Activated naive CD8-positive, alpha-beta T cell (primary cell): ENCODE measurements at regions not wholly inside any gene's neighbourhood (a gene's known extent, or its start where the extent isn't known, plus 50 kb on each side); places are given as distances from the start of the nearest gene placed in this dataset.

Source experiments
- H3K27ac Mint-ChIP-seq: one replicate; pipeline ENCODE4 v1.8.0; 2021; ENCODE audit warnings: mixed read lengths
- H3K27me3 Mint-ChIP-seq: one replicate; pipeline ENCODE4 v1.8.0; 2021; ENCODE audit warnings: mixed read lengths
- H3K36me3 Mint-ChIP-seq: one replicate; pipeline ENCODE4 v1.8.0; 2021; ENCODE audit warnings: mixed read lengths
- H3K4me1 Mint-ChIP-seq: one replicate; pipeline ENCODE4 v1.8.0; 2021; ENCODE audit warnings: low read depth, mixed read lengths
- H3K4me3 Mint-ChIP-seq: one replicate; pipeline ENCODE4 v1.8.0; 2021; ENCODE audit warnings: mild to moderate bottlenecking, mixed read lengths
- H3K9me3 Mint-ChIP-seq: one replicate; pipeline ENCODE4 v1.8.0; 2021; ENCODE audit warnings: low read depth, mixed read lengths

DNA sequence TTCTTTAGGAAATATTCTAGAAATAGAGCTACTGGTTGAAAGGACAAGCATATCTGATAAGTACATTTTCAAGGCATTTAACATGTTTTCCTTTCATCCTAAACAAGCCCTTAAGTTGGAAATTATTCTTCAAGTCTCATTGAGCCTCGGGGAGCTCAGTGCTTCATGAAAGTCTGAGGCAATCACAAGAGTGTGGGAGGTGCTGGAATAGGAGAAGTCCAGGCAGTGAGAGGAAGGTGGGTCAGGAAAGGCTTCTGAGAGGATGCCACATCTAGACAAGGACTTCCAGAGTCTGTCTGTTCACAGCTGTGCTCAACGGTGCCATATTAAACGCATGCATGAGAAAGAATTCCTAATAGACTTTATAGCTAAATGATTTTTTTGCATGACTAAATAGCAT, 69.8 kb downstream of the CD83 start:
- Mint-ChIP-seq H3K36me3 (no peaks in the 10 kb centered on the region), H3K27me3 (no peaks in the 10 kb centered on the region), H3K4me1 (no peaks in the 10 kb centered on the region), H3K4me3 (no peak overlapping the region), H3K9me3 (no peaks in the 10 kb centered on the region), H3K27ac (no peak overlapping the region)

DNA sequence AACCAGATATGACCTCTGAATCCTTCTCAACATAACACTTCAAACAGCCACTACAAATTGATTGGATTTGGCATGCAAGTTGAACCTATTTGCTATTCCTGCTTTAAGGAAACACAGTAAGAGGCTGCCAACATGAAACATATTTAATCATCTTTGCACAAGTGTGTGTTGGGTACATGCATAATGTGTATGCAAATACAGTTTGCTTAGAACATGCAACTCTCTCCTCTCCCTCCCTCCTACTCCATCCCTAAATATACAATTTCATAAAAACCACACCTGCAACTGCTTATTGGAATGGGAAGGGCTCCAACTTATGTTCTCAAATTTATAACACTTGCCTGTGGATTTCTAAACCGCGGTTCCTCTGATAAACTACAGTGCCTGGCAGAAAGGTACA, 71.5 kb downstream of the CD83 start:
- Mint-ChIP-seq H3K27ac (no peak overlapping the region), H3K4me1 (no peaks in the 10 kb centered on the region), H3K27me3 (no peaks in the 10 kb centered on the region), H3K4me3 (no peak overlapping the region), H3K36me3 (no peaks in the 10 kb centered on the region), H3K9me3 (no peaks in the 10 kb centered on the region)

DNA sequence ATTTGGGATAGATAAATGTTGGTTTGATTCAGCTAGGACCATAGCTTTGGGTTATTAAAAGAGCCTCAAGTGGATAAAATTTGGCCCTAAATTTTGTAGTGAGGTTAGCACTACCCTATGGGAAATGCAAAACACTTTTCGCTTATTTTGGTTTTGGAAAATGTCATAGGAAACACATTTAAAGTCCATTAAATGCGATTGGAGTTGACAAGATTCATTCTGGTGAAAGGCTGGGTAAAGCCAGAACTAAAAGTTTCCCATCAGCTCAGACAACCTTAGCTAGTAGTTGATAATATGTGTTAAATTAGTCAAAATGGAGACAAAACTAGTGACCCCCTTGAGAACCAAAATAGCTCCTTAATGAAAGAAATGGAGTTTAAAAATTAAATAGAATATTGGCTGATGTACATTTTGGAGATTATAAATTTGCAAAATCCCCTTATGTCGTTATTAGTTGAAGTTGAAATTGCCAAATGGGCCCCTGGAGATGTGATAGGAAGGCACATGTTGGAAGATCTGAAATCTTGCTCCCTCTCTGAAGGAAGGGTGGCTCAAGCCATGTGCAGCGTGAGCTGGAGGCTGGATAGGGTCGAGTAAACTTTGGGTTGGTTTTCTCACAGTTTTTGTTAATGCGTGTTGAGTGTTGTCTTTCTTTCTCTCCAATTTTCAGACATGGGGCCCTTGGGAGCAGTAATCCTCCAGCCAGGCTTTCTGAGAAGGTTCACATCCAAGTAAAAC, 72.8 kb downstream of the CD83 start:
- Mint-ChIP-seq H3K27ac (no peak overlapping the region), H3K36me3 (no peaks in the 10 kb centered on the region), H3K4me3 (no peak overlapping the region), H3K4me1 (no peaks in the 10 kb centered on the region), H3K27me3 (no peaks in the 10 kb centered on the region), H3K9me3 (no peaks in the 10 kb centered on the region)

DNA sequence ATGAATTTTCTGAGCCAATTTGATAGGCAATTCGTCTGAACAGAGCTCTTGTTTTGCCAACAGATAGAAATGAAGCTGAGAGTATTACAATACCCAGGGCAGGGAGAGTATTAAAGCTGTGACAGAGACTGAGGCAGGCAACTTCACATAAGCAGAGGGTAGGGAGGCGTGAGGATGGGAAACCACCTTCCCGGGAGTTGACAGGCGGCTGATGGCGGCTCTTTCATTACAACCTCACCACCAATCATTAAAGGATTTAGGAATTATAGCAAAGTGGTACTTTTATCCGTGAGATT, 73.3 kb downstream of the CD83 start:
- Mint-ChIP-seq H3K27ac (no peak overlapping the region), H3K9me3 (no peaks in the 10 kb centered on the region), H3K4me1 (no peaks in the 10 kb centered on the region), H3K4me3 (no peak overlapping the region), H3K27me3 (no peaks in the 10 kb centered on the region), H3K36me3 (no peaks in the 10 kb centered on the region)

DNA sequence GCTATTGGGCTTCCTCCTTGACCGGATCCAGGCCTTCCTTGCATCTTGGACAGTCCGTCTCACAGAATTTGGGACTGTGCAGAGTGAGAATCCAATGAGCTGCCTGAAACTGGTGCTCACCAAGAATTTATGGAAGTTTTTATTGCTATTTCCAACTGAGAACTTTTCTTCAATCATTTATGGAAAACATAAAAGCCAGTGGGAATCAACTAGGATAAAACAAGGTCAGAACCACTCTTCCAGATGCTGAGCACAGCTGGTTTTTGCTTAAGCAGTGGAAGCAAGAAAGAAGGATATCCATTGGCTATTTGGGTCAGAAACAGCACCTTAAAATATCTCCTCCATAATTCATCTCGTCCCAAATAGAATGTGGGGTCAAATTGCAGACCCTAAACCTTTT, 74.2 kb downstream of the CD83 start:
- no peaks in the 10 kb centered on the region for H3K27me3 Mint-ChIP-seq
- H3K27ac Mint-ChIP-seq, result no peak overlapping the region
- H3K4me3 Mint-ChIP-seq, result no peak overlapping the region
- no peaks in the 10 kb centered on the region for H3K36me3 Mint-ChIP-seq
- H3K9me3 Mint-ChIP-seq, result no peaks in the 10 kb centered on the region
- H3K4me1 Mint-ChIP-seq, result no peaks in the 10 kb centered on the region

DNA sequence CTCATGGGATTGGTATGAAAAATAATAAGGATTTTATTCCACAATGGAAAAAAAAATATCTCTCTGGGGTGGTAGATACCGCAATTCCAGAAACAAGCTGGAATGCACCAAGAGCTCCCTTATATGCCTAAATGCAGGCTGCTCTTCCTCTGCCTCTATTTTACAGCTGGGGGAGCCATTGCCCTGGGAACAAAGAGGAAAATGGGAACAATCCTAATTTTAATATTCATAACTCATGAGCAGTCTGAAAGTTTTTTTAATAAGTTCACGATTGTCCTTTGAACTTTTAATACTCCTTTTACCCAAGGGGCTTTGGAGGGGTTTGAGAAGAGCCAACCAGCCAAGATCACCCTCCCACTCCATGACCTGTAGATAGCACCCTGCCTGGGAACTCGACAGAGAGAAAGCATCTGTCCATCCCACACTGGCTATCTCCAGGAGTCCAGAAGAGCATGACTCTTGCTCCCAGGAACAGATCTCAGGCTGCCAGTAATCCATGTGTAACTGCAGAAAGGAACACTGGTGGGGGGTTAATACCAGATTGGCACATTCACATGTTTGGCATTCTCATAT, 74.7 kb downstream of the CD83 start:
- Mint-ChIP-seq H3K4me3 (no peak overlapping the region), H3K4me1 (no peaks in the 10 kb centered on the region)

DNA sequence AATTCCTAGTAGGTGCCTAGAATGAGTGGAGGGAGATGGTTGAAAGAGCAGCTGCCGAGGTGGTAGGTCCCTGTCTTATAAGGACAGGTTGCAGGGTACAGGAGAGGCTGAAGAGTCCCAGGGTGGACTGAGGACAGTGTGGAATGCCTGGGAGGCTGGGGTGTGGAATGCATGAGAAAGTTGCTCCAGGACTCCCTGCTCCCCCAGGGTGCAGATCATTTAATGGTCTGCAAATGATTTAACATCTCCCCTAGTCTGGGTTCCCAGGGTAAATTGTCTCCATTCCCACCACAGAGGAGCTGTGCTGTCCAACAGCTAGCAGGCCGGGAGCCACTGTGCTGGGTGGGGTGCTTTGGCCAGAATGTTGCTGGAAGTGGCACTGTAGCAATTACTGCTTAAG, 76.0 kb downstream of the CD83 start:
- Mint-ChIP-seq H3K36me3 (no peaks in the 10 kb centered on the region), H3K4me3 (no peak overlapping the region), H3K27ac (no peak overlapping the region), H3K9me3 (no peaks in the 10 kb centered on the region), H3K27me3 (no peaks in the 10 kb centered on the region), H3K4me1 (no peaks in the 10 kb centered on the region)

More for the DNA sequence above, 74.7 kb downstream of the CD83 start:
- Mint-ChIP-seq H3K27me3 (no peaks in the 10 kb centered on the region), H3K36me3 (no peaks in the 10 kb centered on the region), H3K9me3 (no peaks in the 10 kb centered on the region), H3K27ac (no peak overlapping the region)

DNA sequence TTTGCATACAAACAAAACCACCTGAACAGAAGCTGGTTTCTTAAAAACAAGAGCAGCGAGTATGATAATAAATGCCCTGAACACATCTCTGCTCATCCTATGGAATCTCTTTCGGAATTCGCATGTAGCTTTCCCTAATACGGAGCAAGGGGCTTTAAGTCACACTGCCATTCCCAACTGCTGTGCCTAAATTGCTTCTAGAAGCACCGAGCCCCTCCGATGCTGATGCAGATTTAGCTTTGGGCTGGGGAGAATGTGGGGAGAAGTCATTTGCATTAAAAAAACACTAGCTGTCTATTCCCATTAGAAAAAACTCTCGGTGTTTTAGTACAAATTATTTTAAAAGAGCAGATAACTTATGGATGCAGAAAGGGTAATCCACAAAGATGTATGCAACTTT, 76.9 kb downstream of the CD83 start:
- Mint-ChIP-seq H3K27me3 (no peaks in the 10 kb centered on the region), H3K27ac (no peak overlapping the region), H3K36me3 (no peaks in the 10 kb centered on the region), H3K9me3 (no peaks in the 10 kb centered on the region), H3K4me1 (no peaks in the 10 kb centered on the region), H3K4me3 (no peak overlapping the region)

DNA sequence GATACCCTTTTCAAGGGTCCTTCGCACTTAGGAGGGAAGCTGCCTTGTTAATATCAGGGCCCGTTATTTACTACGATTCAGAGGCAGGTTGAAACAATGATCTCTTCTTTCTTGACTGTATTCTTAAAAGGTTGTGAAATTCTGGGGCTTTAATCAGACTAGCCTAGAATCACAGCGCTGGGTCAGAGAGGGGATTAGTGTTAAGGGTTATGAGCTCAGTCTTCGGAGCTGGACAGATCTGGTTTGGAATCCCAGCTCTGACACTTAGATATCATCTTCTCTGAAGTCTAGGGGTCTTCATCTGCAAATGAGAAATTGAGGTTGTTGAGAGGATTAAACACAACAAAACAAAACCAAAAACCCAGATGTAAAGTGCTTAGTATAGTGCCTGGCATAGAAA, 77.4 kb downstream of the CD83 start:
- no peaks in the 10 kb centered on the region for H3K36me3 Mint-ChIP-seq
- H3K9me3 Mint-ChIP-seq, result no peaks in the 10 kb centered on the region
- H3K27me3 Mint-ChIP-seq, result no peaks in the 10 kb centered on the region
- no peaks in the 10 kb centered on the region for H3K4me1 Mint-ChIP-seq
- no peak overlapping the region for H3K4me3 Mint-ChIP-seq
- no peak overlapping the region for H3K27ac Mint-ChIP-seq

DNA sequence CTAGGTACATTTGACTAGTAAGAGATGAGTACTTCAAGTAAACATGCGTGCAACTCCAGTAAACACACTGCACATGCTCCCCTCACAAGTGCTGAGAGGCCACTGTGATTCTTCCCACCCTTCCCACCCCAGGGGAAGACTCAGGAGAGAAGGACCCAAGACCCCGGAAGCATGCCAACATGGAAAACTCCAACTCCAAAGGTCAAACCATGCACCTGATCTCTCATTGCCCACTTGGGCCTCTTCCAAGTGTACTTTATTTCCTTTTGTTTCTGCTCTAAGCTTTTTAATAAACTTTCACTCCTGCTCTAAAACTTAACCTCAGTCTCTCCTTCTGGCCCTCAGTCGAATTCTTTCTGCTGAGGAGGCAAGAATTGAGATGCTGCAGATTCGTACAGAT, 78.5 kb downstream of the CD83 start:
- no peak overlapping the region for H3K4me3 Mint-ChIP-seq
- H3K27me3 Mint-ChIP-seq, result no peaks in the 10 kb centered on the region
- H3K27ac Mint-ChIP-seq, result no peak overlapping the region
- no peaks in the 10 kb centered on the region for H3K36me3 Mint-ChIP-seq
- no peaks in the 10 kb centered on the region for H3K9me3 Mint-ChIP-seq
- no peaks in the 10 kb centered on the region for H3K4me1 Mint-ChIP-seq

DNA sequence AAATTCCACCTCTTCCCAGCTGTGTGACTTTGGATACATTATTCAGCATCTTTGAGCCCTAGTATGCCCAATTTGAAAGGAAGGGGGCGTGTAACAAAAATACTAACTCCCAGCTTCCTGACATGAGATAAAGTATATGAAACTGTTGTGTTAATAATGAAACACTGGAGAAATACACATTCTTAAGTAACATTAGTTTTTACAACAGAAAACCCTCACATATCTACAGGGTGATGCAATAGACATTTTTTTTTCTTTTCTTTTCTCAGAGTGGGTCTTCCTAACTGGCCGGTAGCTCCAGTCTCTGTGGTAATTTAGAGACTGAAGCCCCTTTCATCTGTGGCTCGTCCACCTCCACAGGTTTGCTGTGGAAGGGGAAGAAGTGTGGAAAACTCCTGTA, 79.5 kb downstream of the CD83 start:
- Mint-ChIP-seq H3K9me3 (no peaks in the 10 kb centered on the region), H3K27me3 (no peaks in the 10 kb centered on the region), H3K27ac (no peak overlapping the region), H3K36me3 (no peaks in the 10 kb centered on the region), H3K4me1 (no peaks in the 10 kb centered on the region), H3K4me3 (no peak overlapping the region)

DNA sequence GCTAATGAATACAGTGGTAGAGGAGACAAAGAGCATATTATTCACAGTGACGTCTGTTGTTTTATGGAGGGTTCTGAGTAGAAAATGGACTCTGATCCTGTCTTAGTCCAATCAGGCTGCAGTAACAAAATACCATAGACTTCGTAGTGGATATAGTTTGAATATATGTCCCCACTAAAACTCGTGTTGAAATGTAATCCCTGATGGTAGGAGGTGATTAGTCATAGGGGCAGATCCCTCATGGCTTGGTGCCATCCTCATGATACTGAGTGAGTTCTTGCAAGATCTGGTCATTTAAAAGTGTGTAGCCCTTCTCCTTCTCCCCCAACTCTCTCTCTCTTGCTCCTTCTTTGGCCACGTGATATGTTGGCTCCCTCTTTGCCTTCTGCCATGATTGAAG, 82.5 kb downstream of the CD83 start:
- Mint-ChIP-seq H3K27me3 (no peaks in the 10 kb centered on the region), H3K4me3 (no peak overlapping the region), H3K4me1 (no peaks in the 10 kb centered on the region)

DNA sequence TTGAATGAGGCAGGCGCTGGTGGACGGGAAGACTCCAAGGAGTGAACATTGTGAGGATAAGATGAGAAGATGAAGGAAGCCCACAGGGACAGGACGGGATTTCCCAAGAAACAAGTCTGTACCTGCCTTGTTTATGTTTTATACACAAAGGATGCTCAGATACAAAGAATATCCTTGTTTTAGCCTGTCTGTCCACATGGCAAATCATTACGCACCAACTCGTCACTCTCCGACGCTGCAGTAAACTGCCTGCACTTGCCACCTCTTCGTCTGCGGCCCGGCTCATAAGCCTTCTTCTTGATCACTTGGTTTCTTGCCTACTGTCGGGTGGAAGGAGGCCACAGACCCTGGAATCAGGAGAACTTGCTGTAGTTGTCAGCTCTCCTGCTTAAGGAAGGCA, 85.4 kb downstream of the CD83 start:
- no peaks in the 10 kb centered on the region for H3K4me1 Mint-ChIP-seq
- H3K9me3 Mint-ChIP-seq, result no peaks in the 10 kb centered on the region
- H3K27ac Mint-ChIP-seq, result no peak overlapping the region
- no peak overlapping the region for H3K4me3 Mint-ChIP-seq
- no peaks in the 10 kb centered on the region for H3K27me3 Mint-ChIP-seq
- H3K36me3 Mint-ChIP-seq, result no peaks in the 10 kb centered on the region

More for the DNA sequence above, 82.5 kb downstream of the CD83 start:
- Mint-ChIP-seq H3K36me3 (no peaks in the 10 kb centered on the region), H3K27ac (no peak overlapping the region), H3K9me3 (no peaks in the 10 kb centered on the region)

DNA sequence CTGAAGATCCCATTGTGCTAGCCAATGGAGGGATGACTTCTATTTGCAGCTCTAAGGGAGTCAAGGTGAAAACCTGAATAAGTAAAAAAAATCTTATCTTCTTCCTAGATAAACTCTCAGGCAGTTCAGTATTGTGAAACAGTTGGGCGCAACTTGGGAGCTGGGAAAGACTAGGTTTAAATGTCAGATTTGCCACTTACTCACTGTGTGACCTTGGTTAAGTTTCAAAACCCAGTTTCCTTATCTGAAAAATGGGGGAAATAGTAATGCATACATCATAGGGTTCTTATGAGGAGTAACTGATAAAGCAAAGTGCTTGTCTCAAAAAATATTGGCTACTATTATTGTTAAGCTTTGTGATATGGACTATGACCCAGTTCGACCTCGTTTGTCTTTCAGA, 88.8 kb downstream of the CD83 start:
- Mint-ChIP-seq H3K4me3 (no peak overlapping the region), H3K27me3 (no peaks in the 10 kb centered on the region), H3K9me3 (no peaks in the 10 kb centered on the region), H3K4me1 (peaks cover 1% of the 10 kb centered on the region), H3K27ac (no peak overlapping the region), H3K36me3 (no peaks in the 10 kb centered on the region)

DNA sequence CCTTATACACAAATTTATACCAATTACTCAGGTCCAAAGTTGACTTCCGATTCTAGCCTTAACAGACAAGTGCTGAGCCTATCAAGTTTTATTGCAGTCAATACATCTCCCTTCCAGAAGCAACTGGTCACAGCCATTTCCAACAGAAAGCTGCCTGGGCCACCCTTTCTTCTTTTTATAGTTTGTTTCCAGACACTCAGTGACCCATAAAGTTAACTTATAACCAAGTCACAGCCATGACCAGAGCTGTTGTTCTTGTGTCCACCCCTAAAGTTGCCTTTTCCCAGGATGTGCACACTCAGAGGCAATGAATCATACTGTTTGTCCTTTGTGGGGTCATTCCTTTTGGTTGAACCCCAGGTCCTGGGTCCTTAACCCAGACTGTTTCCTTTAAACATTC, 89.9 kb downstream of the CD83 start:
- no peaks in the 10 kb centered on the region for H3K9me3 Mint-ChIP-seq
- peaks cover 11% of the 10 kb centered on the region for H3K4me1 Mint-ChIP-seq
- no peaks in the 10 kb centered on the region for H3K36me3 Mint-ChIP-seq
- H3K27ac Mint-ChIP-seq, result no peak overlapping the region
- no peak overlapping the region for H3K4me3 Mint-ChIP-seq
- H3K27me3 Mint-ChIP-seq, result no peaks in the 10 kb centered on the region

DNA sequence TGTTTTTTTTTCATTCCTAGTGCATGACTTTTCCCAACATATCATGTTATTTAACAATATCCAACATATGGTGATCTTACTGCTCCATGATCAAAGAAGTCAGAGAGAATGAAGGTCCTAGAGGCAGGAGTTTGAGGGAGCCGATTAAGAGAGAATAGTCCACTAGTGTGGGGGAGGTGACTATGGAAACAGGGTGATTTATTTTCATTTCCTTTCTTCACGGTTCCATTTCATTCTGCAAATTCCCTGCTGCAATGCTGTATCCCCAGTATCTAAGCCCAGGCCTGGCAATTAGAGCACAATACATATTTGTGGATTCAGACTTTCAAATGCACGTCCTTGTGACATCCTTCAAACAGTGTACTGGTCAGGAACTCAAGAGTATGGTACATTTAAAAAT, 91.4 kb downstream of the CD83 start:
- Mint-ChIP-seq H3K4me3 (no peak overlapping the region), H3K36me3 (no peaks in the 10 kb centered on the region), H3K27me3 (no peaks in the 10 kb centered on the region), H3K4me1 (peaks cover 11% of the 10 kb centered on the region), H3K27ac (no peak overlapping the region), H3K9me3 (no peaks in the 10 kb centered on the region)
